HG03103 (cell line): ENCODE measurements at regions not wholly inside any gene's neighbourhood (a gene's known extent, or its start where the extent isn't known, plus 50 kb on each side); places are given as distances from the start of the nearest gene placed in this dataset.

Experiments
- ATAC-seq: cut with Tn5 transposase; IDR thresholded peaks from one replicate; pipeline ENCODE4 v1.9.1; 2021; ENCODE audit warnings: low read depth; ENCODE audit not compliant: unreplicated experiment

- no peak for ATAC-seq
Observed at GRCh38 chr12:39127401-39127800, 222.0 kb upstream of the CPNE8 start.

- ATAC-seq: no peak
Observed at GRCh38 chr12:39125566-39125965, 220.2 kb upstream of the CPNE8 start.

DNA sequence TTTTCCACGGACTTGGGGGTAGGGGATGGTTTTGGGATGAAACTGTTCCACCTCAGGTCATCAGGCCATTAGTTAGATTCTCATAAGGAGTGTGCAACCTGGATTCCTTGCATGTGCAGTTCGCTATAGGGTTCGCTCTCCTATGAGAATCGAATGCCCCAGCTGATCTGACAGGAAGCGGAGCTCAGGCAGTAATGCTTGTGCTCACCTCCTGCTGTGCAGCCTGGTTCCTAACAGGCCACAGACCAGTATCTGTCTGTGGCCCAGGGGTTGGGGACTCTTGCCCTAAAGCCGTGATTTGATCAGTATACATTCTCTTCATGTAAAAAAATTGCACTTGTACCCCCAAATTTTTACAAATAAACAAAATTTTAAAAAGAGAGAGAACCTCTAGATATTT, 219.4 kb upstream of the CPNE8 start:
- ATAC-seq: no peak

DNA sequence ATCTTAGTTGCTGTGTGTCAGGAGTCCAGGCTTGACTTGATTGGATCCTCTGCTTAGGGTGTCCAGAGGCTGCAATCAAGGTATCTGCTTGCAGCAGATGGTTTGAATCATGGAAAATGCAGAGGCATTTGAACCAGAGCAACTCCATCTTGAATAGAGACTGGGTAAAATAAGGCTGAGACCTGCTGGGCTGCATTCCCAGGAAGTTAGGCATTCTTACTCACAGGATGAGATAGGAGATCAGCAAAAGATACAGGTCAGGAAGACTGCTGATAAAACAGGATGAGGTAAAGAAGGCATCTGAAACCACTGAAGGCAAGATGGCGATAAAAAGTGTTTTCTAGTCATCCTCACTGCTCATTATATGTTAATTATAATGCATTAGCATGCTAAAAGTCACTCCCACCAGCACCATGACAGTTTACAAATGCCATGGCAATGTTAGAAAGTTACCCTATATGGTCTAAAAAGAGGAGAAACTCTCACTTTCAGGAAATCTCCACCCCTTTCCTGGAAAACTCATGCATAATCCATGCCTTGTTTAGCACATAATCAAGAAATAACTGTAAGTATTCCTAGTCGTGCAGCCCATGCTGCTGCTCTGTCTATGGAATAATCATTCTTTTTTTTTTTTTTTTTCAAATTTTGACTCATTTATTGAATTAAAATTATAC, 218.3 kb upstream of the CPNE8 start:
- ATAC-seq: no peak

DNA sequence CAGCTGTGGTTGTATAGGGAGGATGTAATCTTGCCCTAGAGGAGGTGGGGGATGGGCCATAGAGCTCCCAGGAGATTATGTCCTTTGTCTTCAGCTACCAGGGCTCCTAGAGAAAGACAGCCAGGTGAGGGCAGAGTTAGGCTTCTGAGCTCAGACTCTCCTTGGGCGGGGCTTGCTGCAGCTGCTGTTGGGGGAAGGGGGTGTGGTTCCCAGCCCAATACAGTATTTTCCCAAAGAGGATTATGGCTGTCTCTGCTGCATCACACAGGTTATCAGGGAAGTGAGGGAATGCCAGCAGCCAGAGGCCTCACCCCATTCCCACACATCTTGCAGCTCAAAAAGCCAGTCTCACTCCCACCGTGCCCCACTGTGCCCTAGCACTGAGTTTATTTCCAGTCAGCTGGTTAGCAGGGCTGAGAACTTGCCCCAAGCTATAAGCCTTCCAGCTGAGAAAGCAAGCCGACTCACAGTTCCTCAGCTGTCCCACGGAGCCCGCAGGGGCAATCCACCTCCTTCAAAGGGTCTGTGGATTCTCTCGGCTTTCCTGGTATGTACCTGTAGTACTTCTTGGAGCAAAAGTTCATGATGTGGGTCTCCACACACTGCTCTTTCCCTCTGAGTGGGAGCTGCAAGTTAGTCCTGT, 217.3 kb upstream of the CPNE8 start:
- ATAC-seq: no peak

- ATAC-seq: no peak
Observed at GRCh38 chr12:39116861-39117260, 211.5 kb upstream of the CPNE8 start.

- no peak for ATAC-seq
Observed at GRCh38 chr12:39112064-39112463, 206.7 kb upstream of the CPNE8 start.

DNA sequence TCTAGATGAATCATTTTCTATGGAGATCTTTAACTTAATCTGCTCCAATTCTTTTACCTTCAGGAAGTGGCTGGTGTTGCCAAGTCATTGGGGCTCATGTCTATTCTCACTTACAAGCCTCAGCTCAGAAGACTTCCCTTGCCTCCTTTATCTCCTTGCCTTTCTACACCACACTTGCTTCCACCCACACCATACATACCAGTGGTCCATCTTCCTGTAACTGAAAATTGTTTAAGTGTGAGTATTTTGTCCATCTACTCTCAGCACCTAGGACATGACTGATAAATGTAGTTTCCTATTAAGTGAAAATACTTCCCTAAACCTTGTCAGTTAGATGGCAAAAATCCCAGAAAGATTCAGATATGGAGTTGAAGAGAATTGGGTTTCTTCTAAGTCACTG, 199.7 kb upstream of the CPNE8 start:
- ATAC-seq: no peak

DNA sequence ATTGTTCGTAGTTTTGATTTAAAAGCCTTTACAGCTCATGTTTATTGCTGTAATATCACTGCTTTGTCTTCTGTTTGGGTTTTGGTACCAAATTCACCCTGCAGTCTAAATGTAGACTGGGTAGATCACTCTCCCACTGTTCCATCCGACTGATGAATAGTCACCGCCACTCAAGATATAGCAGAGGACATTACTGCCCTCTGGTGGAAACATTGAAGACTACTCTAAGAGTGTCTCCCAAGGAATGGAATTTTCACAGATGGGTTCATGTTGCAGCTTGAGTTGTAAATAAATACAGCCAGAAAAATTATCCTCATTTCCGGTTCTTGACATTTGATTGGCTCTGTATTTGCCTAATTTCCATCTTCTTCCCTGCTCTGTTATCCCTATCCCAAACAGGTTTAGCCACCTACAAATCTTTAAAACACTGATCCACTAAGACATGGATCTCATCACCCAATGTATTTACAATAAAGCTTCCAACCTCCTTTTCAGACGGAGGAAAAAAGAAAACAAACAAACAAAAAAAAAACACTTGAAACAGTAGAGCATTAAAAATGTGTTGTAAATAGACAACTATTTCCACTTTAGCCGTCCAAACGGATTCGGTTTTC, 198.3 kb upstream of the CPNE8 start:
- peak; percentile 96 for ATAC-seq

GRCh38 chr12:39102474-39103209, 197.3 kb upstream of the CPNE8 start:
- ATAC-seq: no peak

DNA sequence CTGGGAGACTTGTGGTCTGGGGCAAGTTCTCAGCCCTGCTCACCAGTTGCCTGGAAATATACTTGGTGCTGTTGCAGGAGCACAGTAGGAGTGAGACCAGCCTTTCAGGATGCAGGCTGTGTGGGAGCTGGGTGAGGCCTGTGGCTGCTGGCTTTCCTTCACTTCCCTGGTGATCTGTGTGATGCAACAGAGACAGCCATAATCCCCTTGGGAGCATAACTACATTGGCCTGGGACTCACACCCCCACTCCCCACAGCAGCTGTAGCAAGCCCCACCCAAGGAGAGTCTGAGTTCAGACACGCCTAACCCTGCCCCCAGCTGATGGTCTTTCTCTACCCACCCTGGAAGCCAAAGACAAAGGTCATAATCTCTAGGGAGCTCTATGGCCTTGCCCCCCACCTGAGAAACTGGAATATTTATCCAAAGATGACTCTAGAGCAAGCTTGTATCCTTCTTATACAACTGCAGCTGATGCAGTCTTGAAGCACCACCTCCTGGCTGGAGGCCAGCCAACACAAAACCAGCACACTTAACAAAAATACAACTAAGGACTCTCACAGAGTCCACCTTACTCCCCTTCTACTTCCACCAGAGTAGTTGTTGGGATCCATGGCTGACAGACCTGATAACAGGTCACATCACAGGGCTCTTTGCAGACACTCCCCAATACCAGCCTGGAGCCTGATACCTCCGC, 190.4 kb upstream of the CPNE8 start:
- no peak for ATAC-seq

- no peak for ATAC-seq
Observed at GRCh38 chr12:39081910-39082309, 176.5 kb upstream of the CPNE8 start.

- no peak for ATAC-seq
Observed at GRCh38 chr12:39077226-39077625, 171.8 kb upstream of the CPNE8 start.

GRCh38 chr12:39074063-39074462, 168.7 kb upstream of the CPNE8 start:
- ATAC-seq: no peak

DNA sequence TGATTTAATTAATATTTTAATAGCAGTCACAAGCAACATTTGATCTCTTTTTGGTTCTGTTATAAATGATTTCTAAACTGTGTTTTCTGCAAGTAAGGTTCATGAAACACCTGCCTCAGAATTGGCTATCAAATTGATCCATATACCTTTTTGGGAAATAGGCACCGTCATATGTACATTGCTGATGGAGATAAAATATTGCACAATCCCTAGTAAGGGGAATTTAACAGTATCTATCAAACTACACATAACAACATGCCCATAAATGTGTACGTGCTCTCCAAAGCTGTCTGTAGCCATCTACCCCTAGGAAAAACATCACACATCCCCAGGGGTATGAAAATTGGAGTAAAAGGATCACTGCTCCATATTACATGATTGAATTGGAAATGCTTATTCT, 167.3 kb upstream of the CPNE8 start:
- no peak for ATAC-seq

DNA sequence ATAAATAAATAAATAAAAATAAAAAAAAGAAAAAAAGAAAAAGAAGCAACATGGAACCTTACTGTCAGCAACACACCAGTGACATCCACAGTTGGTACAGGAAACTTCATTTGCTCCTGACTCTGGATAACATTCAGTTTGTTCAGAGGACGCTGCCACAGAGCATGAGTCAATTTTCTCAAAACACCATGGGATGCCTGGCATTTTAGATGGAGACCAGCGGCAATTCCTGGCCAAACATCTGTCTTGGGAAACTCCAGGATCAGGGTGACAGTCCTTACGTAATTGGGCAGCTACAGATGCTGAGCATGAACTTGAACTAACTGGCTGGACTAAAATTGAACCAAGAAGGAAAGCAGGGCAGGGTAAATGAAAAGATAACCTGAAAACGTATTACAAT, 166.2 kb upstream of the CPNE8 start:
- ATAC-seq: no peak

- ATAC-seq: no peak
Observed at GRCh38 chr12:39070775-39071174, 165.4 kb upstream of the CPNE8 start.

DNA sequence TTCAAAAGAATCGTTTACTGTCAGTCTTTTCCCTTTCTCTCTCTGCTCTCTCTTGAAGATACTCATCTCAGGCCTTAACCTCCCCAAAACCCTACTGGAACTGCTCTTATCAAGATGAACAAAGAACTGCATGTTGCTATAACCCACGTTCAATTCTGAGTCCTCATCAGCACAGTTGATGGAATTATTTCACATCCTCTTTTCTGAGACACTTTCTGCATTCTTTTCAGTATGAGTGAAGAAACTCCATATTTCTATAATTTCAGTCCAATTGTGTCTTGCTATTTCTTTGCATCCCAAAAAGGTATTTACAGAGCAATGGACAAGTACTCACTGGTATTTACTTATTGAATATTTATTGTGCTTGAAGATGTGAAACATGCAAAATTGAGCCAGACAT, 160.1 kb upstream of the CPNE8 start:
- ATAC-seq: no peak

GRCh38 chr12:39064708-39065107, 159.3 kb upstream of the CPNE8 start:
- no peak for ATAC-seq

DNA sequence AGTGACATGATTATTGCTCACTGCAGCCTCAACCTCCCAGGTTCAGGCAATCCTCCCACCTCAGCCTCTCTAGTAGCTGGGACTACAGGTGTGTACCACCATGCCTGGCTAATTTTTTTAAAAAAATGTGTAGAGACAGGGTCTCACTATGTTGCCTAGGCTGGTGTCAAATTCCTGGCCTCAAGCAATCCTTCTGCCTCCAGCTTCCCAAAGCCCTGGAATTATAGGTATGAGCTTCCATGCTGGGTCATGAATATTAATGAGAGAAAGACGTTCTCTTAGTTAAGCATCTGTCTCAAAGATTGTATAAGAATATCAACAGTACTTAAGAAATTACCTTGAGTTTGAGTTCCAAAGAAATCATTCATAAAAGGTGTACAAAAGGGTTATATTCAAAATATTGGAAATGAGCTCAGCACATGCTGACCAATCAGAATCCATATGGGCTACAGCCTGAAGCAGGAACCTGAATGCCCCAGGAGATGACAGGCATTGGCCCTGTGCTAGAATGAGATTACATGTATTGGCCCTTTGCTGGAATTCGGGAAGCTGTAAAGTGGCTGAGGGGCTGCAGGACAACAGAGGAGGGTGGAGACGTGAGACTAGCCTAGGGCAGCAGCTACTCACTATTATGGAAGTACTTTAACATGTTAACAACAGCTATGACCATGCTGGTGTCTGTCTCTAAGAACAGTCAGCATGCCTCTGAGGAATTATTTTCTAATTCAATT, 157.0 kb upstream of the CPNE8 start:
- ATAC-seq: no peak
